GM12878 (cell line): ENCODE measurements at regions not wholly inside any gene's neighbourhood (a gene's known extent, or its start where the extent isn't known, plus 50 kb on each side); places are given as distances from the start of the nearest gene placed in this dataset.

Experiments
- ATAC-seq: fragments of 200-7000 bp; cut with Tn5 transposase; 3 replicates; pipeline ENCODE4 v1.9.1; 2020; ENCODE audit warnings: mild to moderate bottlenecking, moderate library complexity
- BruUV-seq: library from RNA; stranded (reverse); fragments of 400-500 nt; replicated peaks from 2 replicates; lab custom pipeline; 2021; lab: Mats Ljungman, UMichigan
- CTCF ChIA-PET: fragments of 300-600 bp; sonication (Branson Sonifier 250); formaldehyde crosslinking; extraction: SDS; loops from one replicate; lab custom pipeline; 2021; ENCODE audit warnings: inconsistent platforms; lab: Yijun Ruan, JAX
- POLR2A ChIA-PET: fragments of 350-600 bp; formaldehyde crosslinking; extraction: SDS; loops from one replicate; lab custom pipeline; 2021; ENCODE audit warnings: inconsistent platforms; lab: Charles Lee
- RAD21 ChIA-PET: fragments of 300-600 bp; sonication (Branson Sonifier 250); formaldehyde crosslinking; loops from one replicate; lab custom pipeline; 2023; ENCODE audit warnings: antibody characterized with exemption; ENCODE audit not compliant: unreplicated experiment; lab: Charles Lee
- SMC1A ChIA-PET: fragments of 300-600 bp; sonication (Branson Sonifier 250); formaldehyde crosslinking; loops from one replicate; lab custom pipeline; 2023; ENCODE audit not compliant: unreplicated experiment, uncharacterized antibody; lab: Charles Lee
- DNase-seq: peaks from one replicate; pipeline ENCODE4 v3.0.0-alpha.2; 2011; ENCODE audit warnings: low read depth, low spot score
- FAIRE-seq: peaks from 3 replicates; lab custom pipeline; 2011; peaks lifted over from hg19 to GRCh38; lab: Jason Lieb, UNC
- H2AFZ ChIP-seq: 2 replicates; pipeline ENCODE4 v1.6.0; 2011; ENCODE audit warnings: low read depth, low read length, control low read depth; ENCODE audit not compliant: control insufficient read depth
- H3K27ac ChIP-seq: 2 replicates; pipeline ENCODE4 v1.5.1; 2011; ENCODE audit warnings: control low read depth; ENCODE audit not compliant: control insufficient read depth, insufficient read depth
- H3K27me3 ChIP-seq, 2 experiments: replicated peaks in 1 of 2; 2 replicates each; pipeline versions ENCODE4 v1.6.0 to v1.6.1; 2011; ENCODE audit warnings: low read length in 1 of 2; ENCODE audit not compliant: control insufficient read depth in 2 of 2, insufficient read depth in 2 of 2
- H3K36me3 ChIP-seq, 2 experiments: 2 replicates each; pipeline ENCODE4 v1.5.1; 2011; ENCODE audit warnings: low read length in 1 of 2; ENCODE audit not compliant: control insufficient read depth in 2 of 2, insufficient read depth in 2 of 2
- H3K4me1 ChIP-seq: 2 replicates; pipeline ENCODE4 v1.6.1; 2011; ENCODE audit warnings: mild to moderate bottlenecking, low read length, moderate library complexity, mixed read lengths; ENCODE audit not compliant: control insufficient read depth, insufficient read depth
- H3K4me2 ChIP-seq: 2 replicates; pipeline ENCODE4 v1.6.0; 2011; ENCODE audit warnings: control low read depth; ENCODE audit not compliant: control insufficient read depth, insufficient read depth
- H3K4me3 ChIP-seq: fragments of 200-600 bp; sonication (generic); 2 replicates; pipeline ENCODE4 v1.5.1; 2016
- H3K79me2 ChIP-seq: 2 replicates; pipeline ENCODE4 v1.6.0; 2011; ENCODE audit warnings: low read length; ENCODE audit not compliant: control insufficient read depth, insufficient read depth
- H3K9ac ChIP-seq: 2 replicates; pipeline ENCODE4 v1.8.0; 2011; ENCODE audit warnings: low read length, control low read depth, mixed read lengths; ENCODE audit not compliant: control insufficient read depth, insufficient read depth
- H3K9me3 ChIP-seq: replicated peaks from 3 replicates; pipeline ENCODE4 v1.5.1; 2011; ENCODE audit warnings: mild to moderate bottlenecking, low read length; ENCODE audit not compliant: control insufficient read depth, insufficient read depth
- H4K20me1 ChIP-seq: 2 replicates; pipeline ENCODE4 v1.6.0; 2011; ENCODE audit not compliant: control insufficient read depth, insufficient read depth
- ASH2L ChIP-seq: fragments of 300-600, 200-600 bp; sonication (generic); IDR thresholded peaks from 2 replicates; pipeline ENCODE4 v1.6.1; 2017; ENCODE audit warnings: low read depth, mild to moderate bottlenecking, borderline replicate concordance
- DPF2 ChIP-seq: fragments of 450-650 bp; IDR thresholded peaks from 2 replicates; pipeline ENCODE4 v1.6.1; 2017; ENCODE audit warnings: mild to moderate bottlenecking
- ETV6 ChIP-seq, 2 experiments: fragments of 450-650 bp in 1 of 2; IDR thresholded peaks in 1 of 2; conservative IDR thresholded peaks in 1 of 2; 2 replicates each; pipeline ENCODE4 v1.6.1; 2014; ENCODE audit warnings: antibody characterized with exemption in 1 of 2, borderline replicate concordance in 1 of 2, low read depth in 1 of 2, mild to moderate bottlenecking in 1 of 2, moderate library complexity in 1 of 2
- IKZF1 ChIP-seq: fragments of 450-650 bp; conservative IDR thresholded peaks from 2 replicates; pipeline ENCODE4 v1.6.1; 2017; ENCODE audit warnings: antibody characterized with exemption, mild to moderate bottlenecking
- KLF5 ChIP-seq: fragments of 450-650 bp; IDR thresholded peaks from 2 replicates; pipeline ENCODE4 v1.6.1; 2014; ENCODE audit warnings: mild to moderate bottlenecking; ENCODE audit not compliant: partially characterized antibody
- PRDM15 ChIP-seq: fragments of 450-650 bp; formaldehyde crosslinking; IDR thresholded peaks from 2 replicates; pipeline ENCODE4 v1.4.0; 2020; ENCODE audit warnings: mild to moderate bottlenecking, moderate library complexity
- SIX5 ChIP-seq: IDR thresholded peaks from 2 replicates; pipeline ENCODE4 v1.6.1; 2011; ENCODE audit warnings: mild to moderate bottlenecking, low read depth, low read length, moderate library complexity; ENCODE audit not compliant: severe bottlenecking
- SKIL ChIP-seq: fragments of 450-650 bp; IDR thresholded peaks from 2 replicates; pipeline ENCODE4 v1.6.1; 2017; ENCODE audit warnings: mild to moderate bottlenecking, low read depth, inconsistent platforms; ENCODE audit not compliant: poor library complexity, severe bottlenecking
- STAT3 ChIP-seq: IDR thresholded peaks from 2 replicates; pipeline ENCODE4 v1.6.1; 2011; ENCODE audit warnings: low read depth, low read length, improper control_type of control experiment
- TARDBP ChIP-seq: IDR thresholded peaks from 2 replicates; pipeline ENCODE4 v1.6.1; 2016; ENCODE audit warnings: borderline replicate concordance
- TBL1XR1 ChIP-seq: IDR thresholded peaks from 2 replicates; pipeline ENCODE4 v1.6.1; 2012; ENCODE audit warnings: low read depth, low read length, improper control_type of control experiment
- TCF7 ChIP-seq: IDR thresholded peaks from 2 replicates; pipeline ENCODE4 v1.6.1; 2014; ENCODE audit warnings: antibody characterized with exemption, borderline replicate concordance
- WGBS: methylation state at CpG from one replicate; pipeline ENCODE4 v1.1.6; 2016; ENCODE audit warnings: low lambda C conversion rate; ENCODE audit not compliant: insufficient replicate concordance, insufficient coverage; ENCODE audit errors: missing lambda C conversion rate; 5-methylcytosine and 5-hydroxymethylcytosine counted together
- in situ Hi-C: fragments of 300-500 bp; cut with MboI; formaldehyde crosslinking; loops from 9 replicates; pipeline ENCODE4 v1.14.3; 2018; ENCODE audit warnings: mixed read lengths
- intact Hi-C: fragments of 100-400 bp; cut with micrococcal nuclease; formaldehyde crosslinking; loops from one replicate; pipeline ENCODE4 v1.14.2; 2022; ENCODE audit not compliant: unreplicated experiment

GRCh38 chr7:10475940-10476641, 497.6 kb upstream of the PHF14 start:
- Histone ChIP-seq H3K27me3 (no peaks in the 10 kb centered on the region), H3K4me3 (no peak overlapping the region), H3K79me2 (no peaks in the 10 kb centered on the region), H3K36me3 (no peaks in the 10 kb centered on the region), H2AFZ (no peak overlapping the region), H3K4me2 (no peak overlapping the region), H3K4me1 (no peaks in the 10 kb centered on the region), H3K9me3 (no peaks in the 10 kb centered on the region), H3K9ac (no peak overlapping the region), H3K27ac (no peak overlapping the region), H4K20me1 (no peaks in the 10 kb centered on the region)
- DNase-seq (no peak), ATAC-seq (no peak), FAIRE-seq (no peak)
- ChIA-PET POLR2A (interaction anchor here (0.6 kb wide), 1 partner anchor 15 kb away, joined by 3 read pairs; no protein-coding TSS in a partner anchor), RAD21 (no interaction called here), SMC1A (no interaction called here), CTCF (no interaction called here)
- intact Hi-C loops, result no loop called here
- in situ Hi-C loops, result no loop called here
- TF ChIP-seq ASH2L (no peak), SIX5 (no peak), TCF7 (no peak), ETV6 (conservative IDR thresholded peaks at IDR 0.05 in 1 of 2, IDR thresholded peaks at IDR 0.05 in 1 of 2; ENCODE audit: borderline replicate concordance in 1 of 2, low read depth in 1 of 2) (no peak)
- WGBS, result 41% methylated on average over 20 of the region's 20 CpGs
- BruUV-seq, result no TSS peak

- ChIA-PET CTCF (no interaction called here), RAD21 (no interaction called here)
- FAIRE-seq, result no peak
- no peak for TF ChIP-seq TARDBP
- no peak for TF ChIP-seq PRDM15
- TF ChIP-seq DPF2, result no peak
- TF ChIP-seq SKIL, result no peak
- TF ChIP-seq TBL1XR1, result no peak
- TF ChIP-seq STAT3, result no peak
- no peak for TF ChIP-seq KLF5
- TF ChIP-seq IKZF1, result no peak
Measured at GRCh38 chr7:10476642-10477041, 497.0 kb upstream of the PHF14 start.

More at GRCh38 chr7:10476642-10477041, 497.0 kb upstream of the PHF14 start:
- ATAC-seq, result no peak
- no peaks in the 10 kb centered on the region for H3K4me1 ChIP-seq
- H3K27me3 ChIP-seq, result no peaks in the 10 kb centered on the region
- H3K4me2 ChIP-seq, result no peak overlapping the region
- no peak overlapping the region for H3K27ac ChIP-seq
- no peak overlapping the region for H2AFZ ChIP-seq
- in situ Hi-C loops, result no loop called here
- H3K9me3 ChIP-seq, result no peaks in the 10 kb centered on the region
- no peak for DNase-seq
- no TSS peak for BruUV-seq
- no peak overlapping the region for H3K4me3 ChIP-seq
- H3K36me3 ChIP-seq, result no peaks in the 10 kb centered on the region
- POLR2A ChIA-PET, result no interaction called here
- WGBS, result 39% methylated on average over 15 of the region's 15 CpGs
- intact Hi-C loops, result no loop called here
- no peaks in the 10 kb centered on the region for H3K79me2 ChIP-seq
- H4K20me1 ChIP-seq, result no peaks in the 10 kb centered on the region
- no peak overlapping the region for H3K9ac ChIP-seq
- SMC1A ChIA-PET, result no interaction called here
